KG1 (cell line): ENCODE measurements at regions not wholly inside any gene's neighbourhood (a gene's known extent, or its start where the extent isn't known, plus 50 kb on each side); places are given as distances from the start of the nearest gene placed in this dataset.
"Not testable (repeated sequence)": the region's sequence is repeated elsewhere in the genome, so short reads cannot be mapped to it uniquely, and the experiment has no call there.

Experiments
- DNase-seq: peaks from one replicate; lab custom pipeline; 2025; lab: John Stamatoyannopoulos, UW

DNA sequence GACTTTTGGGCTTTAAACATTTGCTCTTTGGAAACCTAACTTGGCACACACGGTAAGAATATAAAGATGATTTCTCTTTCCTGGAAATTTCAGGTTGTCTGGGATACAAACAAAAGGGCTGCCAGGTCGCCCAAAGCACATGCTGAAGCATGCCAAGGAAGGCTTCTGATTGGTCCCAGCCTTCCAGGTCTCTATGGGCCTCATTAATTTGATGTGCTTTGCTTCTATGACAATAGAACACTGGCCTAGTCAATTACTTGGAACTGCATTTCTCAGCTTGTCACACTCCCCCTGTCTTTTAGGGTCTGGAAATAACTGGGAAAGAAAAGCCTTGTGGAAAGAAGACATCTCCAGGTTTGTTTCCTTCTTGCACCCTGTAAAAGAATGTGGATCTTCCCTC lies 228.9 kb downstream of the ADCYAP1 start:
- DNase-seq = no peak

DNA sequence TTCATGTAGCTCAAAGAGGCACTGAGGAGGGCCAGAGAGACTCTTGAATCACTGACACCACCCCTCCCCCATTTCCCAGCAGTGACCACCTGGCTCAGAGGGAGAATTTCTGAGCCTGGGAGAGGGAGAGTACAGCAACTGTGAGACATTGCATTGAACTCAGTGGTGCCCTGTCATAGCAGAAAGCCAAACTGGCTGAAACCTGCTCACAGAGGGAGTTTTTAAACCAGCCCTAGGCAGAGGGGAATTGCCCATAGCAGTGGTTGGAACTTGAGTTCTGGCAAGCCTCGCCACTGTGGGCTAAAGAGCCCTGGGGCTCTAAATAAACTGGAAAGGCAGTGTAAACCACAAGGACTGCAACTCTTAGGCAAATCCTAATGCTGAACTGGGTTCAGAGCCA lies 243.1 kb downstream of the ADCYAP1 start:
- no peak for DNase-seq

- DNase-seq = no peak
These were observed 245.0 kb downstream of the ADCYAP1 start for GRCh38 chr18:1149709-1150108.

- no peak for DNase-seq
These were observed 245.7 kb downstream of the ADCYAP1 start for GRCh38 chr18:1150344-1150743.

- DNase-seq = not testable (repeated sequence)
These were observed 248.3 kb downstream of the ADCYAP1 start for GRCh38 chr18:1152958-1153357.

DNA sequence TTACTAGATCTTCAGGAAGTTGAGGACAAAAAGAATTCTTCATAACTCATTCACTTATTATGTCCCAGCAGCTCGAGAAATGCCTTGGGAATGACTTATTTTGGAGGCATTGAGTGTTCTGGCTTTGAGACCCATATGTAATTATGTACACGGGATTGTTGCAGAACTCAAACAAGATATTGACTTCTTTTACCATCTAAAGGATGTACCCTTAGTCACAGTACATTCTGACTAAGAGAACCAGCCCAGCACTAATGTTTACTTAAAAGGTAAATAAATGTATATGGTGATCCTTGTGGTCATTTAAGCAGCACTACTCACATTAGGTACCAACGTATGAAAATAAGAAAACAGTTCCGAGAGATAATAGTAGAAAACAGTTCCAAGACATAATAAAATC lies 268.9 kb downstream of the ADCYAP1 start:
- DNase-seq = no peak

DNA sequence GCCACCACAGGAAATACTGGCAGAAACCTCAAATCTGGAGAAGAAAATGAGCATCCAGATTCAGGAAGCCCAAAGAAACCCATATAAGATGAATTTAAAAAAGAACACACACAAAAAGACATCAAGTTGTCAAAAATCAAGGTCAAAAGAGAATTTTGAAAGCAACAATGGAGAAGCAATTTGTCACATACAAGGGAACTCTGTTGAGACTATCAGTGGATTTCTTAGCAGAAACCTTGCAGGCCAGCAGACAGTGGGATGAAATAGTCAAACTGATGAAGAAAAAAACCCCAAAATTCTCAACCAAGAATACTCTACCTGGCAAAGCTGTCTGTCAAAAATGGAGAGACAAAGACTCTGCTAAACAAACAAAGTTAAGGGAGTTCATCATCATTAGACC lies 272.6 kb downstream of the ADCYAP1 start:
- DNase-seq = no peak

DNA sequence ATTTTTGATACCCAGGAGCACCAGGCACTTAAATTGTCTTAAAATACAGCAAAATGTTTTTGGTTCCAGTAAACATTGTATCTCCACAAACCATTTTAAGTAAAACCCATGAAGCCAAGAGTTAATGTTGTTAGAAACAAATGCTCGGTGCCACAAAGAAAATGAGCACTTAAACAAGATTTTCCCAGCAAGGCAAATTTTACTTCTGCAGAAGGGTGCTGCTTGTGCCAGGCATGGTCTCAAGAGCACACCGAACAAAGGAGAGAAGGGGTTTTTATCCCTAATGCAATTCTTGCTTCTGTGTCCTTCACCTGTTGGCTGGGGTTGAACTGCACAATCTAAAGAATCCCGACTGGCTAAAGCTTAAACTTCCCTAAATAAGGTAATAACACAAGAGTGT lies 286.7 kb downstream of the ADCYAP1 start:
- DNase-seq = no peak

DNA sequence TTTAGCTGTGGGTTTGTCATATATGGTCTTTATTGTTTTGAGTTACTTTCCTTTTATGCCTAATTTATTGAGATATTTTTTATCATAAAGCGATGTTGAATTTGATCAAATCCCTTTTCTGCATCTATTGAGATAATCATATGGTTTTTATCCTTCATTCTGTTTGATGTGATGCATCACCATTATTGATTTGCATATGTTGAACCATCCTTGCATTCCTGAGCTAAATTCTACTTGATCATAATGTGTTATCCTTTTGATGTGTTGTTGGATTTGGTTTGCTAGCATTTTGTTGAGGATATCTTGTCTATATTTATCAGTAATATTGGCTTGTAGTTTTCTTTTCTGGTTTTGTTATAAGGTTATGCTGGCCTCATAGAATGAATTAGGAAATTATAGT lies 308.5 kb downstream of the ADCYAP1 start:
- no peak for DNase-seq

DNA sequence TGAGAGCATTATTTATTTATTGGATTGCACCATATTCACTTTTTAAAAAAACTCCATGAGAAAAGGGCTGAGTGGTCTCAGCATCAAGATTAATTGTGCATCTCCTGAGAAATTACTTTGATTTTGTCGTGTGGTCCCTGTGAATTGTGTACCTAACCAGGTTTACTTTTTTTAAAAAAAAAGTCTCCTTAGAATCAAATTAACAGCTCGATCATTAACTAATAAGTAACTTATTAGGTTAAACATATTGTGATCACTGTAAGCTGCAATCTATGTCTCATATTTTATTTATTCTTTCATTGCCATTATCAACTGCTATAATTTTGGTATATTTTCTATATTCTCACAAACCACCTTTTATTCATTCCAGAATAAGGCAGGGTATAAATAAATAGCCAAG lies 318.2 kb downstream of the ADCYAP1 start:
- no peak for DNase-seq

DNA sequence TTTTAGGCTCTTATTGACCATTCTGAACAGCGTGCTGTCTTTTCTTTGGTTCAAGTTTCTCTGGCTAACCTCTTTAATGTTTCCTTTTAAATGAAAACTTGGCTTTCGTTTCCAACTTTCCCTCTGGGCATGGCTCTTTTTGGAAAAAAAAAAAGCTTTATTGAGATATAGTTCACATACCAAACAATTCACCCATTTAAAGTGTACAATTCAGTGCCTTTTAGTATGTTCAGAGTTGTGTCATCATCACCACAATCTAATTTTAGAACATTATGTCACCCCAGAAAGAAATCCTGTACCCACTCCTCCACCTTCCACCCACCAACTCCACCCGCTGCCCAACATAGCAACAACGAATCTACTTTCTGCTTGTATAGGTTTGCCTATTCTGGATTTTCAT lies 322.4 kb downstream of the ADCYAP1 start:
- no peak for DNase-seq

- DNase-seq = no peak
These were observed 325.0 kb downstream of the ADCYAP1 start for GRCh38 chr18:1229634-1230033.

- no peak for DNase-seq
These were observed 328.2 kb downstream of the ADCYAP1 start for GRCh38 chr18:1232867-1233266.

DNA sequence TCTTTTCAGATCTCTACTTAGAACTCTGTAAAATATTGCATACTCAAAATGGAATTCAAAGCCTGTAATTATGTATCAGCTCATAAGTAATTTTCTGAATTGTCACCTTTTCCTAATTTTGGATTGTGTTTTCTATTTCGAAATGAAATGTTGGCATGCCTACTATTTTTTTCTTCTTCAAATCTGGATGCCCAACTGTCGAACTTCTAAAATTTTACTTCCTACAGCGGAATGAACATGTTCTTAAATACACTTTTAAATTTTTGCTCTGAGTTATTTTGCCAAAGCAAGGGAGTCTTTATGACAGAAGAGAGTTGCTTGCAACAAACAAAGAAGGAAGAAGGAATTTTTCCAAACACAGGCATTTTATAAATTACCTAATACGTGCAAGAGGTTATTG lies 336.0 kb downstream of the ADCYAP1 start:
- DNase-seq = no peak

DNA sequence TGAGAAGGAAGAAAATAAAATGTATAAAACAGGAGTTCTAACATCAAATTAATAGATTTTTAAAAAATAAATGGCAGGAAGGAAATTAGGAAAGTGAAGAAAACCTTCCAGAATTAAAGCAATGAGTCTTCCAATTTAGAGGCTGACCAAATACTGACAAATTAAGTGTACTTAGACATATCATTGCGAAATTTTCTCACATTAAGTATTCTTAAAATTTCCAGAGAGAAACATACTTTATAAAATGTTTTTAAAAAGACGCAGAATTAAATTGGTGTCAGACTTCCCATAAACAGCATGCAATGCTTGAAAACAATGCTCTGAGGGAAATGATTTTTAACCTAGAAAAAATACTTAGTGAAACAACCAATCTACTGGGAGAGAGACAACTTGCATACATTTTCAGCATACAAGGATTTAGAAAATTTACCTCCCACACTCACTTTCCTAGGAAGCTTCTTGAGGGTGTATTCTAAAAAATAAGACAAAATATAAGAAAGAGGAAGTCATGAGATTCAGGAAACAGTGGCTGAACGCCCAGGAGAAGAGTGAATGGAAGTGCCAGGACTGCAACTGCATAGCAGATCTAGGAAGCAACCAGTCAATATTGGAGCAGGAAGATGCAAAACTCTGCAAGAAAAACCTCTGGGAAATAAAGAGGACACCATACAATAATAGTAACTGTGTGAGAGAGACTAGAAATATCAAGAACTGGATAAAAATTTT lies 339.9 kb downstream of the ADCYAP1 start:
- no peak for DNase-seq

- DNase-seq = no peak
These were observed 342.2 kb downstream of the ADCYAP1 start for GRCh38 chr18:1246827-1247226.

DNA sequence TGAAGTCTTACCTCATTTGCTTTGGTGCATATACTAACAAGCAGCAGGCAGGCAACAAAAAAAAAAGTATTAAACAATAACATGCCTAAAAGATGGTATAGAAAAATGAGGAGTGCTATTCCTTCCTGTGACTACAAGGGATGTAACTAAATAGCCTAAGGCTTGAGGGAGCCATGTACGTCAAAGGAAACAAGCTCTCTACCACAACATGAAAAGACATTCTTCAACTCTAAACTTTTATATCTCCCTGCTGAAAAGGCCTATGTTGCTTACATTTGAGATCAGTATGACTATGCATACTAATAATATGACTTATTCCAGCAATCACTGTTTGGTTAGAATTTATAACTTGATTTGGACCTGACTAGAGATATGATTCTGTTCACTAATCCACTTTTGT lies 347.9 kb downstream of the ADCYAP1 start:
- DNase-seq = no peak

DNA sequence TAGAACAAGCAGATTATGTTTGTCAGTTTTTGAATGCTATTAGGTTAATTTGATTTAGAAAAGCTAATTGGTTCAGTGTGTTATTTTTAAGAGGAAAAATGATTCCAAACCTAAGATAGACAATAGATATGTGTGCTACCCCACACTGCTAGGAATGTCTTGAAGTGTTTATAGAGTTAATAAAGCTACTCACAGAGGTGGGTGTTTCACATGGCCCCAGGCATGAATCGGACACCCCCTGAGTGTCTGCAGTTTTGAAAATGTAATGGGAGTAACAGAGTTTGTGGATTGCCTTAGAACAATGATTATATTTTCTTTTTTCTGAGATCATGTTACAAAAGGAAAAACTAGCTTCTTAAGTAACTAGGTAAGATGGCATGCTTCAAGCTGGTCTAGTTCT lies 348.3 kb downstream of the ADCYAP1 start:
- no peak for DNase-seq

DNA sequence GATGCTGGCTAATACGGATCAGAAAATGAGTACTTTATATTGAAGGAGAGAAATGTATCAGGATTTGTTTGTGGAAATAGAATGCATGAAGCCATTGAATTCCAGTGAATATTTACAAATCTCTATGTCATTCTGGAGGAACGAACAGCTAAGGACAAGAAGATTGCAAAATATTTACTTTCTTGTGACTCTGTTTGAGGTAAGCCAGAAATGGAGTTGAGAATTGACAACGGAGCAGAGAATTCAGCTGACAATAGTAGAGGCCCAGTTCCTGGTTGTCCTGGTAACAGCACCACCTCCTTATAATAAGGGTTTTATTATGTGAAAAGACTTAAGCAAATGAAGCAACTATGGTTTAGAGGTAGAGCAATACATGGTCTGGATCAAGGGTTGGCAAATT lies 349.2 kb downstream of the ADCYAP1 start:
- DNase-seq = no peak

DNA sequence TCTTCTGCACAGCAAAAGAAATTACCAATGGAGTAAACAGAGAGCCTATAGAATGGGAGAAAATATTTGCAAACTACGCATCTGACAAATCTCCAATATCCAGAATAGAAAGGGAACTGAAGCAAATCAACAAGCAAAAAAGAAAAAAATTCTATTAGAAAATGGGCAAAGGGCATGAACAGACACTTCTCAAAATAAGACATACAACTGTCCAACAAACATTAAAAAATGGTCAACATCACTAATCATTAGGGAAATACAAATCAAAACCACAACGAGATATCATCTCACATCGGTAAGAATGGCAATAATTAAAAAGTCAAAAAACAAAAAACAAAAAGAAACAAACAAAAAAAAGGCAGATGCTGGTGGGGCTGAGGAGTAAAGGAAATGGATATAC lies 356.4 kb downstream of the ADCYAP1 start:
- no peak for DNase-seq

GRCh38 chr18:1267021-1267420 lies 362.4 kb downstream of the ADCYAP1 start:
- DNase-seq = no peak

GRCh38 chr18:1270081-1270480 lies 365.4 kb downstream of the ADCYAP1 start:
- no peak for DNase-seq

DNA sequence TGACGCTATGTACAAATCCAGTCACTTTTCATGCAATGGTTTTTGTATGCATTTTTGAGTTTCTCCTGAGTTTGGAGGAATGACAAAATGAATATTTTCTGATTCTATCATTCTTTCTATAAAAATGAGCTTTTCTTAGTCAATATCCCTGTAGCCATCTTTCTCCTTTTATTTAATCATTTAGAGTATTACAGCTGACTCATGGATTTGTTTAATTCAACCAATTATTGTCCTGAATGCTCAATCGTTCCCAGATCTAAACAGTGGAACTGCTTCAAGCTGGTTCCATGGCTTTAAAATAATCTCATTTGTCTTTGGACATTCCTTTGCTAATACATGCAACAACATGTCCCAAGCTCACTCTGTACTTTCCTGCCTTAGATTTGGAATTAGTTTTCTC lies 368.8 kb downstream of the ADCYAP1 start:
- no peak for DNase-seq

GRCh38 chr18:1292167-1292566 lies 387.5 kb downstream of the ADCYAP1 start:
- no peak for DNase-seq

DNA sequence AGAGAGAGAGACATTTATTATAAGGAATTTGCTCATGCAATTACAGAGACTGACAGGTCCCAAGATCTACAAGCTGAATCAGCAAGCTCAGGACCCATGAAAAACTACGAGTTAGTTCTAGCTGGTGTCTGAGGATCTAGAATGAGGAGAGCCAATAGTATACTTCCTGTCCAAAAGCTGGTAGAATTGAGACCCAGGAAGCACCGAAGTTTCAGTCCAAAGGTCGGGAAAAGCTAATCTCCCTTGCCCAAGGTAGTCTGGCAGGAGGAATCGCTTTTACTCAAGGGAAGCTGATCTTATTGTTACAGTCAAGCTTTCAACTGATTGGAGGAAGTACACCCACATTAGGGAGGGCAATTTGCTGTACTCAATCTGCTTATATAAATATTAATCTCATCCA lies 389.6 kb downstream of the ADCYAP1 start:
- DNase-seq = no peak
